OCI-LY3 (cell line): ENCODE measurements at regions not wholly inside any gene's neighbourhood (a gene's known extent, or its start where the extent isn't known, plus 50 kb on each side); places are given as distances from the start of the nearest gene placed in this dataset.

Experiments
- H2AFZ ChIP-seq: fragments of 200-600, 300-600 bp; shearing (Covaris generic); 2 replicates; pipeline ENCODE4 v1.6.0; 2014; ENCODE audit warnings: antibody characterized with exemption, low read depth, low read length
- H3K27ac ChIP-seq: fragments of 200-600, 300-600 bp; sonication (generic); 2 replicates; pipeline ENCODE4 v1.5.1; 2014; ENCODE audit warnings: mild to moderate bottlenecking, low read length, moderate library complexity, mixed read lengths
- H3K27me3 ChIP-seq: fragments of 200-600, 300-600 bp; sonication (generic); 2 replicates; pipeline ENCODE4 v1.6.1; 2014; ENCODE audit warnings: low read depth, low read length, mixed read lengths
- H3K36me3 ChIP-seq: fragments of 200-600, 300-600 bp; sonication (generic); replicated peaks from 2 replicates; pipeline ENCODE3; 2014; ENCODE audit warnings: low read depth, low read length, mixed read lengths
- H3K4me1 ChIP-seq: fragments of 300-600, 200-600 bp; sonication (generic); 2 replicates; pipeline ENCODE4 v1.6.1; 2014; ENCODE audit warnings: low read length, mixed read lengths
- H3K4me2 ChIP-seq: fragments of 200-600, 300-600 bp; sonication (generic); 2 replicates; pipeline ENCODE4 v1.6.1; 2014; ENCODE audit warnings: low read length, mixed read lengths
- H3K4me3 ChIP-seq: fragments of 300-600, 200-600 bp; sonication (generic); 2 replicates; pipeline ENCODE4 v1.5.1; 2014; ENCODE audit warnings: antibody characterized with exemption, mild to moderate bottlenecking, low read length, moderate library complexity
- H3K79me2 ChIP-seq: fragments of 300-600, 200-600 bp; shearing (Covaris generic); 2 replicates; pipeline ENCODE4 v1.6.1; 2014; ENCODE audit warnings: mild to moderate bottlenecking, low read length, mixed read lengths
- H3K9ac ChIP-seq: fragments of 300-600, 200-600 bp; shearing (Covaris generic); 2 replicates; pipeline ENCODE4 v1.6.0; 2014; ENCODE audit warnings: mild to moderate bottlenecking, low read length, moderate library complexity
- H3K9me3 ChIP-seq: fragments of 200-600, 300-600 bp; shearing (Covaris generic); 2 replicates; pipeline ENCODE4 v1.6.1; 2014; ENCODE audit warnings: low read length, mixed read lengths; ENCODE audit not compliant: insufficient read depth
- H4K20me1 ChIP-seq: fragments of 200-600, 300-600 bp; sonication (generic); 2 replicates; pipeline ENCODE4 v1.6.1; 2016; ENCODE audit warnings: low read length, mixed read lengths; ENCODE audit not compliant: insufficient read depth
- EZH2phosphoT487 ChIP-seq: fragments of 200-600 bp; shearing (Covaris generic); IDR thresholded peaks from 2 replicates; pipeline ENCODE4 v1.6.1; 2018; ENCODE audit warnings: antibody characterized with exemption, mixed run types, low read depth
- TF ChIP-seq, protein P1 (sequence below): fragments of 200-600, 300-600 bp; sonication (generic); IDR thresholded peaks from 2 replicates; pipeline ENCODE4 v1.5.1; 2014; ENCODE audit warnings: antibody characterized with exemption, low read length, low read depth

GRCh38 chr6:87968435-87969278 lies 79.0 kb upstream of the SPACA1 start:
- Histone ChIP-seq H3K36me3 (no peaks in the 10 kb centered on the region), H3K4me2 (peak overlapping the region; percentile 86), H2AFZ (peak overlapping the region; percentile 86), H3K79me2 (no peaks in the 10 kb centered on the region), H4K20me1 (no peaks in the 10 kb centered on the region), H3K4me3 (peak overlapping the region; percentile 81), H3K9ac (peak overlapping the region; percentile 22; the same call in 1 of the 2 replicates), H3K27me3 (peaks cover 7% of the 10 kb centered on the region; the same call in 1 of the 2 replicates), H3K4me1 (no peaks in the 10 kb centered on the region), H3K9me3 (no peaks in the 10 kb centered on the region), H3K27ac (no peak overlapping the region)
- TF ChIP-seq EZH2phosphoT487: no peak
- TF ChIP-seq, protein P1, sequence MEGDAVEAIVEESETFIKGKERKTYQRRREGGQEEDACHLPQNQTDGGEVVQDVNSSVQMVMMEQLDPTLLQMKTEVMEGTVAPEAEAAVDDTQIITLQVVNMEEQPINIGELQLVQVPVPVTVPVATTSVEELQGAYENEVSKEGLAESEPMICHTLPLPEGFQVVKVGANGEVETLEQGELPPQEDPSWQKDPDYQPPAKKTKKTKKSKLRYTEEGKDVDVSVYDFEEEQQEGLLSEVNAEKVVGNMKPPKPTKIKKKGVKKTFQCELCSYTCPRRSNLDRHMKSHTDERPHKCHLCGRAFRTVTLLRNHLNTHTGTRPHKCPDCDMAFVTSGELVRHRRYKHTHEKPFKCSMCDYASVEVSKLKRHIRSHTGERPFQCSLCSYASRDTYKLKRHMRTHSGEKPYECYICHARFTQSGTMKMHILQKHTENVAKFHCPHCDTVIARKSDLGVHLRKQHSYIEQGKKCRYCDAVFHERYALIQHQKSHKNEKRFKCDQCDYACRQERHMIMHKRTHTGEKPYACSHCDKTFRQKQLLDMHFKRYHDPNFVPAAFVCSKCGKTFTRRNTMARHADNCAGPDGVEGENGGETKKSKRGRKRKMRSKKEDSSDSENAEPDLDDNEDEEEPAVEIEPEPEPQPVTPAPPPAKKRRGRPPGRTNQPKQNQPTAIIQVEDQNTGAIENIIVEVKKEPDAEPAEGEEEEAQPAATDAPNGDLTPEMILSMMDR: peak; percentile 11; the same call in 1 of the 2 replicates

DNA sequence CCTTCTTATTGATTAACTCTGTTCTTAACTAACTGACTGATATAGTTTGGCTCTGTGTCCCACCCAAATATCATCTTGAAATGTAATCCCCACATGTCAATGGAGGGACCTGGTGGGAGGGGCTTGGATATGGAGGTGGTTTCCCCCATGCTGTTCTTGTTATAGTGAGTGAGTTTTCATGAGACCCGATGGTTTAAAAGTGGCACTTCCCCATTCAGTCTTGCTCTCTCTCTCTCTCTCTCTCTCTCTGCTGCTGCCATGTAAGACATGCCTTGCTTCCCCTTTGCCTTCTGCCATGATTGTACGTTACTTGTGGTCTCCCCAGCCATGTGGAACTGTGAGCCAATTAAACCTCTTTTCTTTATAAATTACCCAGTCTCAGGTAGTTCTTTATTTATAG lies 81.8 kb upstream of the SPACA1 start:
- Histone ChIP-seq H2AFZ (no peak overlapping the region), H3K4me2 (no peak overlapping the region), H3K9me3 (no peaks in the 10 kb centered on the region), H3K9ac (no peak overlapping the region), H3K27me3 (peaks cover 7% of the 10 kb centered on the region; the same call in 1 of the 2 replicates), H3K79me2 (no peaks in the 10 kb centered on the region), H3K27ac (no peak overlapping the region), H3K4me3 (no peak overlapping the region), H3K36me3 (no peaks in the 10 kb centered on the region), H3K4me1 (no peaks in the 10 kb centered on the region), H4K20me1 (no peaks in the 10 kb centered on the region)
- TF ChIP-seq, protein P1: no peak
- no peak for TF ChIP-seq EZH2phosphoT487

GRCh38 chr6:87959083-87959482 lies 88.6 kb upstream of the SPACA1 start:
- Histone ChIP-seq H2AFZ (no peak overlapping the region), H3K27ac (no peak overlapping the region), H3K9ac (no peak overlapping the region), H3K4me2 (no peak overlapping the region), H3K4me1 (no peaks in the 10 kb centered on the region), H3K27me3 (no peaks in the 10 kb centered on the region), H3K36me3 (no peaks in the 10 kb centered on the region), H3K9me3 (no peaks in the 10 kb centered on the region), H3K79me2 (no peaks in the 10 kb centered on the region), H3K4me3 (no peak overlapping the region), H4K20me1 (no peaks in the 10 kb centered on the region)
- no peak for TF ChIP-seq EZH2phosphoT487
- TF ChIP-seq, protein P1: no peak

GRCh38 chr6:87951751-87952150 lies 95.9 kb upstream of the SPACA1 start:
- no peak overlapping the region for H3K9ac ChIP-seq
- no peak overlapping the region for H3K27ac ChIP-seq
- H3K4me2 ChIP-seq: no peak overlapping the region
- no peak overlapping the region for H3K4me3 ChIP-seq
- H3K36me3 ChIP-seq: no peaks in the 10 kb centered on the region
- TF ChIP-seq EZH2phosphoT487: no peak
- TF ChIP-seq, protein P1: no peak
- no peaks in the 10 kb centered on the region for H3K4me1 ChIP-seq
- H3K79me2 ChIP-seq: no peaks in the 10 kb centered on the region
- H2AFZ ChIP-seq: no peak overlapping the region
- H4K20me1 ChIP-seq: no peaks in the 10 kb centered on the region
- H3K9me3 ChIP-seq: no peaks in the 10 kb centered on the region
- no peaks in the 10 kb centered on the region for H3K27me3 ChIP-seq
